22Rv1 (cell line): ENCODE measurements at regions not wholly inside any gene's neighbourhood (a gene's known extent, or its start where the extent isn't known, plus 50 kb on each side); places are given as distances from the start of the nearest gene placed in this dataset.

Experiments
- H3K27ac ChIP-seq: fragments of 450-650 bp; 2 replicates; pipeline ENCODE4 v1.5.1; 2017
- CTCF ChIP-seq: fragments of 450-650 bp; IDR thresholded peaks from 2 replicates; pipeline ENCODE4 v1.5.1; 2017; ENCODE audit warnings: mild to moderate bottlenecking
- ZFX ChIP-seq: fragments of 450-650 bp; IDR thresholded peaks from 2 replicates; pipeline ENCODE4 v1.6.1; 2017; ENCODE audit warnings: antibody characterized with exemption, borderline replicate concordance

GRCh38 chr13:91132381-91132780, 215.1 kb upstream of the MIR17HG start:
- no peak overlapping the region for H3K27ac ChIP-seq
- TF ChIP-seq CTCF (no peak), ZFX (no peak)

GRCh38 chr13:91132786-91133185, 214.7 kb upstream of the MIR17HG start:
- TF ChIP-seq CTCF = no peak
- TF ChIP-seq ZFX = no peak
- H3K27ac ChIP-seq = no peak overlapping the region

- H3K27ac ChIP-seq = no peak overlapping the region
- TF ChIP-seq CTCF (peak; percentile 88), ZFX (no peak)
Observed at GRCh38 chr13:91133941-91134802, 213.3 kb upstream of the MIR17HG start.

GRCh38 chr13:91134803-91135184, 212.7 kb upstream of the MIR17HG start:
- no peak overlapping the region for H3K27ac ChIP-seq
- TF ChIP-seq ZFX = no peak
- no peak for TF ChIP-seq CTCF

- TF ChIP-seq ZFX (no peak), CTCF (no peak)
Observed at GRCh38 chr13:91135376-91135775, 212.1 kb upstream of the MIR17HG start.

GRCh38 chr13:91135968-91136367, 211.5 kb upstream of the MIR17HG start:
- H3K27ac ChIP-seq = no peak overlapping the region
- TF ChIP-seq ZFX = no peak

More at GRCh38 chr13:91135376-91135775, 212.1 kb upstream of the MIR17HG start:
- H3K27ac ChIP-seq = no peak overlapping the region

- no peak overlapping the region for H3K27ac ChIP-seq
- TF ChIP-seq ZFX = no peak
- no peak for TF ChIP-seq CTCF
Observed at GRCh38 chr13:91136806-91137205, 210.7 kb upstream of the MIR17HG start.
